Fibroblast of lung (primary cell): ENCODE measurements at regions not wholly inside any gene's neighbourhood (a gene's known extent, or its start where the extent isn't known, plus 50 kb on each side); places are given as distances from the start of the nearest gene placed in this dataset.

Experiments
- EZH2 ChIP-seq: IDR thresholded peaks from 2 replicates; pipeline ENCODE4 v1.5.1; 2012; ENCODE audit warnings: low read length, control low read depth, mild to moderate bottlenecking; ENCODE audit errors: missing control alignments
- TF ChIP-seq, protein P1 (sequence below), 2 donors: IDR thresholded peaks in 1 of 2; conservative IDR thresholded peaks in 1 of 2; 1 replicate in 1 of 2; 2 replicates in 1 of 2; pipeline ENCODE4 v1.5.1; 2011 to 2012; ENCODE audit warnings: low read length in 2 of 2, control low read depth in 1 of 2, inconsistent platforms in 1 of 2, low read depth in 1 of 2, mild to moderate bottlenecking in 1 of 2

DNA sequence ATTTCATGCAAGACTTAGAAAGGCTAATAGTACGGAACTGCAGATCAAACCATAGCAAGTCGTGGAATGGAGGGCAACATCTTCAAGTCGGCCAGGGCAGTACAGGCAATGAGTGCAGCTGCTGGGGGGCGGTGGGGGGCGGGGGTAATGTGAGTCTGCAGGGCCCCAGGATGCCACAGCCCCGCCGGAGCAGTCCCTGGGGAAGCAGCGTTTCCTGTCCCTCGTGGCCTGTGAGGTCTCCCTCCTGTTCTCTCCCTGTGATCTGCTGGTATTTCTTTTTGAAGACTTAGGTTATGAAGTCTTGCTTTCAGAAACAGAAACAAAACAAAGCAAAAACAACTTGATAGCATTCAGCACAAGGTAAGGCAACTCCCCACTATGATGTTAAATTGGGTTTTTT lies 351.9 kb downstream of the FOXA2 start:
- TF ChIP-seq, protein P1, sequence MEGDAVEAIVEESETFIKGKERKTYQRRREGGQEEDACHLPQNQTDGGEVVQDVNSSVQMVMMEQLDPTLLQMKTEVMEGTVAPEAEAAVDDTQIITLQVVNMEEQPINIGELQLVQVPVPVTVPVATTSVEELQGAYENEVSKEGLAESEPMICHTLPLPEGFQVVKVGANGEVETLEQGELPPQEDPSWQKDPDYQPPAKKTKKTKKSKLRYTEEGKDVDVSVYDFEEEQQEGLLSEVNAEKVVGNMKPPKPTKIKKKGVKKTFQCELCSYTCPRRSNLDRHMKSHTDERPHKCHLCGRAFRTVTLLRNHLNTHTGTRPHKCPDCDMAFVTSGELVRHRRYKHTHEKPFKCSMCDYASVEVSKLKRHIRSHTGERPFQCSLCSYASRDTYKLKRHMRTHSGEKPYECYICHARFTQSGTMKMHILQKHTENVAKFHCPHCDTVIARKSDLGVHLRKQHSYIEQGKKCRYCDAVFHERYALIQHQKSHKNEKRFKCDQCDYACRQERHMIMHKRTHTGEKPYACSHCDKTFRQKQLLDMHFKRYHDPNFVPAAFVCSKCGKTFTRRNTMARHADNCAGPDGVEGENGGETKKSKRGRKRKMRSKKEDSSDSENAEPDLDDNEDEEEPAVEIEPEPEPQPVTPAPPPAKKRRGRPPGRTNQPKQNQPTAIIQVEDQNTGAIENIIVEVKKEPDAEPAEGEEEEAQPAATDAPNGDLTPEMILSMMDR (conservative IDR thresholded peaks at IDR 0.05 in 1 of 2, IDR thresholded peaks at IDR 0.05 in 1 of 2; ENCODE audit: low read depth in 1 of 2, low read length in 2 of 2), result no peak
- TF ChIP-seq EZH2, result no peak
